ENCODE measurements at regions not wholly inside any gene's neighbourhood (a gene's known extent, or its start where the extent isn't known, plus 50 kb on each side); places are given as distances from the start of the nearest gene placed in this dataset.

GRCh38 chr6:167567142-167568033, 242.5 kb downstream of the TTLL2 start:
- Histone ChIP-seq H3K36me3 (ENCODE audit: control insufficient read depth, insufficient read depth, low read length) (no peaks in the 10 kb centered on the region), H3K27me3 (ENCODE audit: control insufficient read depth, insufficient read depth, low read length) (peaks cover 13% of the 10 kb centered on the region), H3K4me3 (ENCODE audit: low read depth, low read length) (no peak overlapping the region)
- no peak for TF ChIP-seq CTCF (IDR thresholded peaks at IDR 0.05; ENCODE audit: insufficient read depth, low read length, poor library complexity, severe bottlenecking)
- no peak for DNase-seq (ENCODE audit: low read depth)

- DNase-seq (ENCODE audit: low read depth): no peak
- Histone ChIP-seq H3K36me3 (ENCODE audit: control insufficient read depth, insufficient read depth, low read length) (no peaks in the 10 kb centered on the region), H3K4me3 (ENCODE audit: low read depth, low read length) (no peak overlapping the region), H3K27me3 (ENCODE audit: control insufficient read depth, insufficient read depth, low read length) (peaks cover 13% of the 10 kb centered on the region)
- TF ChIP-seq CTCF (IDR thresholded peaks at IDR 0.05; ENCODE audit: insufficient read depth, low read length, poor library complexity, severe bottlenecking): no peak
Observed at GRCh38 chr6:167568407-167569024, 243.6 kb downstream of the TTLL2 start.

GRCh38 chr6:167569041-167569805, 244.3 kb downstream of the TTLL2 start:
- DNase-seq (ENCODE audit: low read depth): no peak
- Histone ChIP-seq H3K36me3 (ENCODE audit: control insufficient read depth, insufficient read depth, low read length) (no peaks in the 10 kb centered on the region), H3K4me3 (ENCODE audit: low read depth, low read length) (no peak overlapping the region), H3K27me3 (ENCODE audit: control insufficient read depth, insufficient read depth, low read length) (peaks cover 13% of the 10 kb centered on the region)
- TF ChIP-seq CTCF (IDR thresholded peaks at IDR 0.05; ENCODE audit: insufficient read depth, low read length, poor library complexity, severe bottlenecking): no peak

GRCh38 chr6:167569879-167570278, 245.0 kb downstream of the TTLL2 start:
- no peak for DNase-seq (ENCODE audit: low read depth)
- Histone ChIP-seq H3K4me3 (ENCODE audit: low read depth, low read length) (no peak overlapping the region), H3K36me3 (ENCODE audit: control insufficient read depth, insufficient read depth, low read length) (no peaks in the 10 kb centered on the region), H3K27me3 (ENCODE audit: control insufficient read depth, insufficient read depth, low read length) (peaks cover 8% of the 10 kb centered on the region)
- no peak for TF ChIP-seq CTCF (IDR thresholded peaks at IDR 0.05; ENCODE audit: insufficient read depth, low read length, poor library complexity, severe bottlenecking)

- Histone ChIP-seq H3K4me3 (ENCODE audit: low read depth, low read length) (no peak overlapping the region), H3K36me3 (ENCODE audit: control insufficient read depth, insufficient read depth, low read length) (no peaks in the 10 kb centered on the region), H3K27me3 (ENCODE audit: control insufficient read depth, insufficient read depth, low read length) (peaks cover 8% of the 10 kb centered on the region)
- DNase-seq (ENCODE audit: low read depth): no peak
- no peak for TF ChIP-seq CTCF (IDR thresholded peaks at IDR 0.05; ENCODE audit: insufficient read depth, low read length, poor library complexity, severe bottlenecking)
Observed at GRCh38 chr6:167570460-167571400, 245.8 kb downstream of the TTLL2 start.
